ENCODE measurements at regions not wholly inside any gene's neighbourhood (a gene's known extent, or its start where the extent isn't known, plus 50 kb on each side); places are given as distances from the start of the nearest gene placed in this dataset.

DNA sequence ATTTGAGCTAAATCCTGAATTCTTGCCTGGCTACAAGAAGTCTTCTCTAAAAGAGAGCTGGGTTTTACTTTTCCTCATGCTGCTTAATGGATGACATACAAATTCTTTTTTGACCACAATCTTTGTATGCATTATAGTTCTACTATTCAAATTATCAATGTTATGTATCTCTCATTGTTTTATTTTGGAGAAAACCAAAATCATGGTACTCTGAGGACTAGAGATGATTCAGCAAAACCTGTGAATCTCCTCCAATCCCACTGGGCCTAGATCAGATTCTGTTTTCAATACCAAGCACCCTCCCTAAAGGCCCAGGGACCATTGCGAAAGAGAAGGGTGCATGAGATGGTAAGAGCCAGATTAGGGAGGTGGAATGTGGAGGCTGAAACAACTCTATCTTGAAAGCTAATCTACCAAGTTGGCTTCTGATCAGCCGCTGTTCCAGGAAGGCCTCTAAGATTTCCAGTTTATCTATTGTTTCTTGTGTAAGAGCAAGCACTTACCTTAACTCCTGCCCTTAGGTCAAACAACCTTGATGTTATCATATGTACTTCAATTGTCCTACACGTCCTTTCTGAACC is 547.2 kb downstream of the PLPP3 start:
- H3K4me2 ChIP-seq (ENCODE audit: low read length), result no peak overlapping the region
- H3K27ac ChIP-seq (ENCODE audit: low read length), result no peak overlapping the region

DNA sequence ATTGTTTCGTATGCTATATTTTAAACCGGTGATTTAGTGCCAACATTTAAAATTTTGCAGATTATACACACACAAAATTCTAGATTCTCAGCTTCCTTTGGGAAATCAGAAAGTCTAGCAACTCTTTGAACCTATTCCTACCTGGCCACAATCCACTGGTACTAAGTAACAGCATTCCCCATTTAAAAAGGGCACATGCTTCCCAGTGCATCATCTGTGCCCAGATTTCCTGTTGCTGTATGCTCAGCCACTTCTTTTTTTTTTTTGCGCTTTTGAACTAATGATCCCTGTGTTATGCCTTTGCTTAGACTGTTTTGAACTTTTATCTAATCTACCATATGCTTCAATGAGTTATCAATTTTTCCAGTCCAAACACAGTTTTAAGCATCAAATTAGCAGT is 548.4 kb downstream of the PLPP3 start:
- no peaks in the 10 kb centered on the region for H3K36me3 ChIP-seq (replicated peaks; ENCODE audit: low read depth, low read length)
- no peaks in the 10 kb centered on the region for H3K4me1 ChIP-seq (ENCODE audit: low read length)
- H2AFZ ChIP-seq (ENCODE audit: low read depth, low read length), result no peak overlapping the region
- no peaks in the 10 kb centered on the region for H4K20me1 ChIP-seq (ENCODE audit: insufficient read depth, low read length)
- no peaks in the 10 kb centered on the region for H3K79me2 ChIP-seq (ENCODE audit: low read length)
- no peaks in the 10 kb centered on the region for H3K9me3 ChIP-seq (ENCODE audit: insufficient read depth, low read length)
- no peak overlapping the region for H3K4me3 ChIP-seq (ENCODE audit: low read length)
- H3K27me3 ChIP-seq (ENCODE audit: low read depth, low read length), result no peaks in the 10 kb centered on the region
- no peak overlapping the region for H3K27ac ChIP-seq (ENCODE audit: low read length)
- no peak overlapping the region for H3K9ac ChIP-seq (ENCODE audit: low read length)
- no peak for TF ChIP-seq EZH2phosphoT487 (IDR thresholded peaks at IDR 0.05; ENCODE audit: low read depth)
- TF ChIP-seq, protein P1, sequence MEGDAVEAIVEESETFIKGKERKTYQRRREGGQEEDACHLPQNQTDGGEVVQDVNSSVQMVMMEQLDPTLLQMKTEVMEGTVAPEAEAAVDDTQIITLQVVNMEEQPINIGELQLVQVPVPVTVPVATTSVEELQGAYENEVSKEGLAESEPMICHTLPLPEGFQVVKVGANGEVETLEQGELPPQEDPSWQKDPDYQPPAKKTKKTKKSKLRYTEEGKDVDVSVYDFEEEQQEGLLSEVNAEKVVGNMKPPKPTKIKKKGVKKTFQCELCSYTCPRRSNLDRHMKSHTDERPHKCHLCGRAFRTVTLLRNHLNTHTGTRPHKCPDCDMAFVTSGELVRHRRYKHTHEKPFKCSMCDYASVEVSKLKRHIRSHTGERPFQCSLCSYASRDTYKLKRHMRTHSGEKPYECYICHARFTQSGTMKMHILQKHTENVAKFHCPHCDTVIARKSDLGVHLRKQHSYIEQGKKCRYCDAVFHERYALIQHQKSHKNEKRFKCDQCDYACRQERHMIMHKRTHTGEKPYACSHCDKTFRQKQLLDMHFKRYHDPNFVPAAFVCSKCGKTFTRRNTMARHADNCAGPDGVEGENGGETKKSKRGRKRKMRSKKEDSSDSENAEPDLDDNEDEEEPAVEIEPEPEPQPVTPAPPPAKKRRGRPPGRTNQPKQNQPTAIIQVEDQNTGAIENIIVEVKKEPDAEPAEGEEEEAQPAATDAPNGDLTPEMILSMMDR (IDR thresholded peaks at IDR 0.05; ENCODE audit: low read depth, low read length), result no peak
- no peak overlapping the region for H3K4me2 ChIP-seq (ENCODE audit: low read length)

More for the DNA sequence above, 547.2 kb downstream of the PLPP3 start:
- H3K9ac ChIP-seq (ENCODE audit: low read length), result no peak overlapping the region
- H3K4me3 ChIP-seq (ENCODE audit: low read length), result no peak overlapping the region
- H3K79me2 ChIP-seq (ENCODE audit: low read length), result no peaks in the 10 kb centered on the region
- no peaks in the 10 kb centered on the region for H3K27me3 ChIP-seq (ENCODE audit: low read depth, low read length)
- TF ChIP-seq, protein P1 (IDR thresholded peaks at IDR 0.05; ENCODE audit: low read depth, low read length), result no peak
- TF ChIP-seq EZH2phosphoT487 (IDR thresholded peaks at IDR 0.05; ENCODE audit: low read depth), result no peak
- no peaks in the 10 kb centered on the region for H3K36me3 ChIP-seq (replicated peaks; ENCODE audit: low read depth, low read length)
- H3K4me1 ChIP-seq (ENCODE audit: low read length), result no peaks in the 10 kb centered on the region
- no peaks in the 10 kb centered on the region for H3K9me3 ChIP-seq (ENCODE audit: insufficient read depth, low read length)
- H2AFZ ChIP-seq (ENCODE audit: low read depth, low read length), result no peak overlapping the region
- H4K20me1 ChIP-seq (ENCODE audit: insufficient read depth, low read length), result no peaks in the 10 kb centered on the region

DNA sequence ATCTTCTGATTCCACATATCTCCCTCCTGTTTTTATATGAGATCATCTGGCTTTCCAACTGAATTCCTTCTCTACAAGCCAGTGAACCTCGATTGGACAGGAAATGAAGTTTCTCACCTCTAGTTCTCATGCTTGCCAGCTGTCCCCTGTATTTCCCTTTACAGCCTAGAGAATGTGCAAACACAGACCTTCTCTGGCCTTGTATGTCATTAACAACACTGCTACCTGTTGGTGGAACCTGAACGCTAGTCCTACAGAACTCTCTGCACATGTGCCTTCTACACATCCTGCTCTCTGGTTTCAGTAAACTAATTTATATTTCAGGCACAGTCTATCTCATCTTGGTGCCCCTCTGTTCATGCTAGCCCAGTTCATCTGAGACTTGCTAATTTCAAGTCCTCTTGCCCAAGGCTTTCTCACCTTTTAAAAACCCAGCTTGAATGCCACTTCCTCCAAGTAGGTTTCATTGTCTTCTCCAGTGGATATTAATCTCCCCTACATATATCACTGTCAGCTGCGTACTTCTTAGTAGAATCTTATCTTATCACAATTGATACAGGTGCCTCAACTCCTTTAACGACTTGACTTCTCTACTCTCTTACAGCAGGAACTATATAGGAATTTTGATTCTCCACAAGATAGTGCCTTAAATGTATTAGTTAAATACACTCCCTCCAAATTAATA is 549.9 kb downstream of the PLPP3 start:
- no peak overlapping the region for H3K4me2 ChIP-seq (ENCODE audit: low read length)
- H3K27me3 ChIP-seq (ENCODE audit: low read depth, low read length), result no peaks in the 10 kb centered on the region
- no peak overlapping the region for H3K4me3 ChIP-seq (ENCODE audit: low read length)
- H2AFZ ChIP-seq (ENCODE audit: low read depth, low read length), result no peak overlapping the region
- no peak overlapping the region for H3K9ac ChIP-seq (ENCODE audit: low read length)
- no peak overlapping the region for H3K27ac ChIP-seq (ENCODE audit: low read length)
- TF ChIP-seq, protein P1 (IDR thresholded peaks at IDR 0.05; ENCODE audit: low read depth, low read length), result no peak
- no peak for TF ChIP-seq EZH2phosphoT487 (IDR thresholded peaks at IDR 0.05; ENCODE audit: low read depth)
- H3K79me2 ChIP-seq (ENCODE audit: low read length), result no peaks in the 10 kb centered on the region
- no peaks in the 10 kb centered on the region for H3K4me1 ChIP-seq (ENCODE audit: low read length)
- H3K9me3 ChIP-seq (ENCODE audit: insufficient read depth, low read length), result no peaks in the 10 kb centered on the region
- no peaks in the 10 kb centered on the region for H3K36me3 ChIP-seq (replicated peaks; ENCODE audit: low read depth, low read length)
- no peaks in the 10 kb centered on the region for H4K20me1 ChIP-seq (ENCODE audit: insufficient read depth, low read length)

DNA sequence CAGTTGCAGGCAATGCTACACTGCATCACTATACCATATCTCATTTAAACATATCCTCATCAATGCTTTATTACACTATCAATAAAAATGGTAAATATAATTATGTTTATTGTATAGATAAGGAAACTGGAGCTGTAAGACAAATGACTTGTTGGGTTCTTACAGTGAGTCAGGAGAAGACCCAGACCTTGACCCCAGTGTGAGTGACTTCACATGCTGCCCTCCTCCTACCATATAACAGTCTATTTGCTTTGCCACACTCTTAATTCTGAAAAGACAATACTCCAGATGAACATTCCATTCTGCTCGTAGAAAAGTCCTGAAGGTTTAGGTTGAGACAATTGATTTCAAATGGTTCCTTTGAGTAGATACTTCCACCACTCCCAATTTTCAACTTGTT is 550.5 kb downstream of the PLPP3 start:
- Histone ChIP-seq H3K4me2 (ENCODE audit: low read length) (no peak overlapping the region), H3K9me3 (ENCODE audit: insufficient read depth, low read length) (no peaks in the 10 kb centered on the region), H3K36me3 (replicated peaks; ENCODE audit: low read depth, low read length) (no peaks in the 10 kb centered on the region), H3K27ac (ENCODE audit: low read length) (no peak overlapping the region), H3K4me3 (ENCODE audit: low read length) (no peak overlapping the region), H3K79me2 (ENCODE audit: low read length) (no peaks in the 10 kb centered on the region), H2AFZ (ENCODE audit: low read depth, low read length) (no peak overlapping the region), H3K9ac (ENCODE audit: low read length) (no peak overlapping the region), H4K20me1 (ENCODE audit: insufficient read depth, low read length) (no peaks in the 10 kb centered on the region), H3K27me3 (ENCODE audit: low read depth, low read length) (no peaks in the 10 kb centered on the region), H3K4me1 (ENCODE audit: low read length) (no peaks in the 10 kb centered on the region)
- TF ChIP-seq, protein P1 (IDR thresholded peaks at IDR 0.05; ENCODE audit: low read depth, low read length), result no peak
- TF ChIP-seq EZH2phosphoT487 (IDR thresholded peaks at IDR 0.05; ENCODE audit: low read depth), result no peak

Data from OCI-LY3 (cell line).